Left ventricle myocardium inferior (tissue), 1 donor: ENCODE measurements at regions not wholly inside any gene's neighbourhood (a gene's known extent, or its start where the extent isn't known, plus 50 kb on each side); places are given as distances from the start of the nearest gene placed in this dataset.

Experiments
- DNase-seq: peaks from one replicate; pipeline ENCODE4 v3.0.0-alpha.2; 2020
- H3K27ac ChIP-seq: fragments of 200-600 bp; replicated peaks from 2 replicates; pipeline ENCODE4 v1.8.0; 2021
- H3K27me3 ChIP-seq: fragments of 200-600 bp; 2 replicates; pipeline ENCODE4 v1.8.0; 2021; ENCODE audit warnings: low read depth
- H3K36me3 ChIP-seq: fragments of 200-600 bp; 2 replicates; pipeline ENCODE4 v1.8.0; 2021
- H3K4me1 ChIP-seq: fragments of 200-600 bp; 2 replicates; pipeline ENCODE4 v1.8.0; 2021
- H3K4me3 ChIP-seq: fragments of 200-600 bp; 2 replicates; pipeline ENCODE4 v1.8.0; 2021; ENCODE audit warnings: mild to moderate bottlenecking, moderate library complexity
- H3K9me3 ChIP-seq: fragments of 200-600 bp; replicated peaks from 2 replicates; pipeline ENCODE4 v1.8.0; 2021
- CTCF ChIP-seq: fragments of 200-600 bp; IDR thresholded peaks from 2 replicates; pipeline ENCODE4 v1.8.0; 2021; ENCODE audit warnings: antibody characterized with exemption, mild to moderate bottlenecking, borderline replicate concordance
- intact Hi-C: fragments of 100-400 bp; cut with micrococcal nuclease; formaldehyde crosslinking; loops from one replicate; pipeline ENCODE4 v1.11.0; 2022
- donor health status: DM: no; HTN: yes; CAD: no; lungs with severe emphysema.

- DNase-seq, result no peak
- no peak for TF ChIP-seq CTCF
- no peaks in the 10 kb centered on the region for H3K4me1 ChIP-seq
- no peak overlapping the region for H3K27ac ChIP-seq
- no peaks in the 10 kb centered on the region for H3K9me3 ChIP-seq
- H3K27me3 ChIP-seq, result no peaks in the 10 kb centered on the region
- no peak overlapping the region for H3K4me3 ChIP-seq
- no peaks in the 10 kb centered on the region for H3K36me3 ChIP-seq
- intact Hi-C loops, result no loop called here
These were observed 507.9 kb downstream of the PCDH7 start for GRCh38 chr4:31228068-31228467.

GRCh38 chr4:31230594-31230993 is 510.4 kb downstream of the PCDH7 start:
- H3K27ac ChIP-seq, result no peak overlapping the region
- no peaks in the 10 kb centered on the region for H3K4me1 ChIP-seq
- H3K9me3 ChIP-seq, result no peaks in the 10 kb centered on the region
- DNase-seq, result no peak
- no peaks in the 10 kb centered on the region for H3K36me3 ChIP-seq
- H3K27me3 ChIP-seq, result no peaks in the 10 kb centered on the region
- no peak for TF ChIP-seq CTCF
- H3K4me3 ChIP-seq, result no peak overlapping the region
- intact Hi-C loops, result no loop called here

GRCh38 chr4:31234494-31234893 is 514.3 kb downstream of the PCDH7 start:
- intact Hi-C loops, result no loop called here
- DNase-seq, result no peak
- H3K4me3 ChIP-seq, result no peak overlapping the region
- TF ChIP-seq CTCF, result no peak
- no peaks in the 10 kb centered on the region for H3K27me3 ChIP-seq
- peaks cover 20% of the 10 kb centered on the region for H3K9me3 ChIP-seq
- H3K36me3 ChIP-seq, result no peaks in the 10 kb centered on the region
- peaks cover 3% of the 10 kb centered on the region for H3K4me1 ChIP-seq
- no peak overlapping the region for H3K27ac ChIP-seq

GRCh38 chr4:31234901-31235300 is 514.7 kb downstream of the PCDH7 start:
- no peak for TF ChIP-seq CTCF
- intact Hi-C loops, result no loop called here
- no peaks in the 10 kb centered on the region for H3K36me3 ChIP-seq
- H3K9me3 ChIP-seq, result peaks cover 20% of the 10 kb centered on the region
- H3K27ac ChIP-seq, result no peak overlapping the region
- DNase-seq, result no peak
- peaks cover 3% of the 10 kb centered on the region for H3K4me1 ChIP-seq
- no peak overlapping the region for H3K4me3 ChIP-seq
- H3K27me3 ChIP-seq, result no peaks in the 10 kb centered on the region

- Histone ChIP-seq H3K36me3 (no peaks in the 10 kb centered on the region), H3K9me3 (peaks cover 20% of the 10 kb centered on the region), H3K27ac (no peak overlapping the region), H3K27me3 (no peaks in the 10 kb centered on the region), H3K4me3 (no peak overlapping the region), H3K4me1 (peaks cover 3% of the 10 kb centered on the region)
- TF ChIP-seq CTCF, result no peak
- DNase-seq, result no peak
- intact Hi-C loops, result no loop called here
These were observed 516.0 kb downstream of the PCDH7 start for GRCh38 chr4:31236020-31236638.
